Breast epithelium (tissue), 4 donors: ENCODE measurements at regions not wholly inside any gene's neighbourhood (a gene's known extent, or its start where the extent isn't known, plus 50 kb on each side); places are given as distances from the start of the nearest gene placed in this dataset.

Experiments
- DNase-seq, 2 donors: peaks; one replicate each; pipeline ENCODE4 v3.0.0-alpha.2; 2019; ENCODE audit warnings: low spot score in 2 of 2
- H3K27ac ChIP-seq, 2 donors: fragments of 200-600 bp; sonication (generic) in 1 of 2; one replicate each; pipeline ENCODE4 v1.5.1; 2016 to 2019; ENCODE audit warnings: mild to moderate bottlenecking in 1 of 2
- H3K27me3 ChIP-seq, 2 donors: fragments of 200-600 bp; sonication (generic) in 1 of 2; one replicate each; pipeline versions ENCODE4 v1.5.1 to v1.6.0; 2017 to 2019; ENCODE audit warnings: control low read depth in 1 of 2, mild to moderate bottlenecking in 1 of 2
- H3K36me3 ChIP-seq: fragments of 200-600 bp; one replicate; pipeline ENCODE4 v1.5.1; 2019
- H3K4me1 ChIP-seq, 2 donors: fragments of 200-600 bp; sonication (generic); one replicate each; pipeline ENCODE4 v1.5.1; 2016 to 2019; ENCODE audit warnings: control low read depth in 1 of 2
- H3K4me3 ChIP-seq, 3 donors: fragments of 200-600 bp; sonication (generic); 1 replicate in 2 of 3; 2 replicates in 1 of 3; pipeline ENCODE4 v1.5.1; 2016 to 2019; ENCODE audit warnings: mild to moderate bottlenecking in 3 of 3, moderate library complexity in 2 of 3
- H3K9me3 ChIP-seq, 2 donors: fragments of 200-600 bp; sonication (generic) in 1 of 2; one replicate each; pipeline ENCODE4 v1.5.1; 2016 to 2019; ENCODE audit warnings: control low read depth in 1 of 2
- CTCF ChIP-seq, 3 donors: fragments of 450-650 bp; IDR thresholded peaks; one replicate each; pipeline ENCODE4 v1.5.1; 2016 to 2017; ENCODE audit warnings: antibody characterized with exemption in 3 of 3, mild to moderate bottlenecking in 3 of 3, moderate library complexity in 3 of 3
- POLR2A ChIP-seq: fragments of 450-650 bp; IDR thresholded peaks from one replicate; pipeline ENCODE4 v1.6.1; 2016; ENCODE audit warnings: antibody characterized with exemption, mild to moderate bottlenecking, moderate library complexity
- POLR2AphosphoS5 ChIP-seq, 3 donors: sonication (generic); formaldehyde crosslinking; IDR thresholded peaks; one replicate each; pipeline ENCODE4 v1.6.1; 2017; ENCODE audit warnings: antibody characterized with exemption in 3 of 3
- intact Hi-C: fragments of 100-400 bp; cut with DNase I; formaldehyde crosslinking; loops from one replicate; pipeline ENCODE4 v1.15.1; 2023; ENCODE audit warnings: low total_unique reads

DNA sequence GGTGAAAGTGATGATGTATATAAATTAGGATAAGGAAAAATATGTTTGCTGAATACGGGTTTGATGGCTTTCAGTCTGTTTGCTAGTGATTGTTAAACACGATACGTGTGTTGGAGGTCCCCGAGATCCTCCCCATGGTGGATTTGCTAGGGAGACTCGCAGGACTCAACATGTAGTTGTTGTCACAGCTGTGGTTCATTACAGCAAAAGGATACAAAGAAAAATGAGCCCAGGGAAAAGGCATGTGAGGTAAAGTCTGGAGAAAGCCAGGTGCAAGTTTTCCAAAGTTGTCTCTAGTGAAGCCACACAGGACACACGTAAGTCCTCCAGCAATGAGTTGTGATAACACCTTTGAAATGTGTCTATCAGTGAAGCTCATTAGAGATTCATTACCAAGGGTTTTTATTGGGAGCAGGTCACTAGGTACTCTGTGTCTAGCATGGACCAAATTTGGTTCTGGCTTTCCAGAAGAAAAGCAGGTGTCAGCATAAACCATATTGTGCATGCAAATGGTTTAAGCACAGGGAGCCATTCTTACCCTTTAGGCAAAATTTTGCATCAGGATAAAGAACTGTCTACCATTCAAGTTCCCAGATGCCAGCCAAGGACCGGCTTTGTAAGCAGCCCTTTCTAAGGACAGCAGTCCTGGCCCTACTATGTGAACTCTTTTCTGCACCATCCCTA is 215.2 kb upstream of the WSCD1 start:
- no peak for TF ChIP-seq CTCF (IDR thresholded peaks at IDR 0.05)

GRCh38 chr17:5861246-5861645 is 208.9 kb upstream of the WSCD1 start:
- no peaks in the 10 kb centered on the region for H3K9me3 ChIP-seq
- H3K27me3 ChIP-seq: no peaks in the 10 kb centered on the region
- no peak overlapping the region for H3K27ac ChIP-seq
- no peak overlapping the region for H3K4me3 ChIP-seq
- no peak for DNase-seq
- intact Hi-C loops: no loop called here
- no peaks in the 10 kb centered on the region for H3K36me3 ChIP-seq
- TF ChIP-seq CTCF (IDR thresholded peaks at IDR 0.05) (no peak), POLR2AphosphoS5 (IDR thresholded peaks at IDR 0.05) (no peak), POLR2A (no peak)
- H3K4me1 ChIP-seq: no peaks in the 10 kb centered on the region

More for the DNA sequence above, 215.2 kb upstream of the WSCD1 start:
- intact Hi-C loops: no loop called here
- Histone ChIP-seq H3K27me3 (no peaks in the 10 kb centered on the region), H3K36me3 (no peaks in the 10 kb centered on the region), H3K4me3 (no peak overlapping the region), H3K4me1 (no peaks in the 10 kb centered on the region), H3K27ac (no peak overlapping the region), H3K9me3 (no peaks in the 10 kb centered on the region)
- no peak for DNase-seq

GRCh38 chr17:5861854-5862253 is 208.3 kb upstream of the WSCD1 start:
- DNase-seq: no peak
- Histone ChIP-seq H3K4me3 (no peak overlapping the region), H3K27ac (no peak overlapping the region), H3K36me3 (no peaks in the 10 kb centered on the region), H3K4me1 (no peaks in the 10 kb centered on the region), H3K27me3 (no peaks in the 10 kb centered on the region), H3K9me3 (no peaks in the 10 kb centered on the region)
- TF ChIP-seq CTCF (IDR thresholded peaks at IDR 0.05) (no peak), POLR2AphosphoS5 (IDR thresholded peaks at IDR 0.05) (no peak), POLR2A (no peak)
- intact Hi-C loops: no loop called here

DNA sequence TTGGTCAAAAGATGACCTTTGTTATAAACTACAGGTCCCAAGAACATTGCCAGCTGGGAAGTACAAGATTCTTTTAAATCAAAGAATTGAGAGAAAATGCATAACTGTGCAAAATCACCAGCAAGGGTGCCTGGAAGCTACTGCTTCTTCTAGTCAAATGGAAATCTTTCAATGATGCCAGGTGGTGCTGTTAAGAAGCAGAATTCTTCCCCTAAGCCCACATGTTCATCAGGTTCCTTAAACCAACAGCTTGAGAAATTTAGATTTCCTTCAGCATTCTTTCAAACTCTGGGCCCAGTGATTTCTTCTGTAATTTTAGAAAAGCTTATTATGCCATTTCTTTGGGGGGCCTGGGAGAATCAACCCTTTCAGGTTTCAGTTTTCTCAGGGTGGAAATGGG is 207.8 kb upstream of the WSCD1 start:
- no peak for DNase-seq
- H3K9me3 ChIP-seq: no peaks in the 10 kb centered on the region
- H3K27ac ChIP-seq: no peak overlapping the region
- intact Hi-C loops: no loop called here
- TF ChIP-seq CTCF (IDR thresholded peaks at IDR 0.05) (no peak), POLR2AphosphoS5 (IDR thresholded peaks at IDR 0.05) (no peak), POLR2A (no peak)
- no peaks in the 10 kb centered on the region for H3K4me1 ChIP-seq
- no peak overlapping the region for H3K4me3 ChIP-seq
- no peaks in the 10 kb centered on the region for H3K36me3 ChIP-seq
- H3K27me3 ChIP-seq: no peaks in the 10 kb centered on the region

DNA sequence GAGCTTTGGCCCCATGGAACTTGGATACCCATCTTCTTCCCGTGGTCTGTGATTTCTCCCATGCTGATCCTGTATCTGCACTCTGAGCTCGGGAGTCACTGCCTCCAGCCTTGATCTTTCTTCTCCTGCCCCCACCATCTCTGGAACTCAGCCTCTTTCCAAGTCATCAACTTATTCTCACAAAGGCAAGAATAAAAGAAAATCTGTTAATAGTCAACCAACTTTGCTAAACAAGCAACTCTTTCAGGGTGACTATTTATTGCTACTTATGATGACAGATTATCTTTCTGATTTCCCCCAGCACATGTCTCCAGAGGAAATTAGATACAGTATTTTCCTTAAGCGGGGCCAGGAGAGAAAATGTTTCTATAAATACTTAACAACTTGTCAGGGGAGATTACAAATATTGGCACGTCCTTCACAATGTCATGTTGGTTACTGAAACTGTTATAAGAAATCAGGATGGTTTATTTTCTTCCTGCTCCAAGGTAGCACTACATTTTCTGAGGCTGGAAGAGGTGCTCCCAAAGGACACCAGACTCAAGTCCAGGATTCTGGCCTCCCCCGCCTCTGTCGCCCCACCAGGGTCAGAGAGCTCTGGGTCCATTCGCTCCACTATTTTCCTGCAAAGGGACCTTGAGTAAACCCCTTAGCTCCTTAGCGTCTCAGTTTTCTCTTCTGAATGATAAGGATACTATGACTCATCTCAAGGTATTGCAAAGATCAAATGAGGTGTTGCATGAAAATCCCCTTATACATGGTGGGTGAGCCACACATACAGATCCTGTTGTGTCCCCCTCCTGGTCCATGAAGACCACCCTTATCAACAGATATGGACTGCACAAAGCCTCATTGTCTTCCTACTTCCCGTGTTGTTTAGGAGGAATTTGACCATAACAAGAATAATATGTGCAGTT is 205.2 kb upstream of the WSCD1 start:
- H3K36me3 ChIP-seq: no peaks in the 10 kb centered on the region
- H3K27me3 ChIP-seq: no peaks in the 10 kb centered on the region
- no peak overlapping the region for H3K27ac ChIP-seq
- DNase-seq: no peak
- intact Hi-C loops: no loop called here
- no peak overlapping the region for H3K4me3 ChIP-seq
- H3K9me3 ChIP-seq: no peaks in the 10 kb centered on the region
- no peaks in the 10 kb centered on the region for H3K4me1 ChIP-seq
- TF ChIP-seq POLR2AphosphoS5 (IDR thresholded peaks at IDR 0.05): no peak
- no peak for TF ChIP-seq POLR2A
- no peak for TF ChIP-seq CTCF (IDR thresholded peaks at IDR 0.05)
